AG04450 (cell line): ENCODE measurements at regions not wholly inside any gene's neighbourhood (a gene's known extent, or its start where the extent isn't known, plus 50 kb on each side); places are given as distances from the start of the nearest gene placed in this dataset.
"Not testable (repeated sequence)": the region's sequence is repeated elsewhere in the genome, so short reads cannot be mapped to it uniquely, and the experiment has no call there.

ENCODE experiments used
- CTCF ChIA-PET: fragments of 300-600, 350-600 bp; formaldehyde crosslinking; extraction: SDS; loops from one replicate; lab custom pipeline; 2022; ENCODE audit warnings: antibody characterized with exemption, inconsistent platforms; lab: Charles Lee
- POLR2A ChIA-PET: fragments of 350-600 bp; formaldehyde crosslinking; extraction: SDS; loops from one replicate; lab custom pipeline; 2021; ENCODE audit warnings: antibody characterized with exemption, inconsistent platforms; lab: Yijun Ruan, JAX
- DNase-seq: peaks from one replicate; pipeline ENCODE4 v3.0.0-alpha.2; 2011; ENCODE audit warnings: low read depth, low spot score
- H3K27ac ChIP-seq: one replicate; pipeline ENCODE4 v1.5.1; 2012; ENCODE audit warnings: low read depth, low read length, control low read depth
- H3K27me3 ChIP-seq: one replicate; pipeline ENCODE4 v1.6.0; 2012; ENCODE audit warnings: low read length; ENCODE audit not compliant: control insufficient read depth, insufficient read depth
- H3K4me3 ChIP-seq: 2 replicates; pipeline ENCODE4 v1.5.1; 2011; ENCODE audit warnings: mild to moderate bottlenecking, low read depth, low read length, control low read depth
- H3K9me3 ChIP-seq: 2 replicates; pipeline ENCODE4 v1.5.1; 2012; ENCODE audit warnings: low read length; ENCODE audit not compliant: control insufficient read depth, insufficient read depth
- TF ChIP-seq, protein P1 (sequence below): IDR thresholded peaks from 2 replicates; pipeline ENCODE4 v1.5.1; 2011; ENCODE audit warnings: low read depth, low read length, control low read depth, inconsistent platforms

DNA sequence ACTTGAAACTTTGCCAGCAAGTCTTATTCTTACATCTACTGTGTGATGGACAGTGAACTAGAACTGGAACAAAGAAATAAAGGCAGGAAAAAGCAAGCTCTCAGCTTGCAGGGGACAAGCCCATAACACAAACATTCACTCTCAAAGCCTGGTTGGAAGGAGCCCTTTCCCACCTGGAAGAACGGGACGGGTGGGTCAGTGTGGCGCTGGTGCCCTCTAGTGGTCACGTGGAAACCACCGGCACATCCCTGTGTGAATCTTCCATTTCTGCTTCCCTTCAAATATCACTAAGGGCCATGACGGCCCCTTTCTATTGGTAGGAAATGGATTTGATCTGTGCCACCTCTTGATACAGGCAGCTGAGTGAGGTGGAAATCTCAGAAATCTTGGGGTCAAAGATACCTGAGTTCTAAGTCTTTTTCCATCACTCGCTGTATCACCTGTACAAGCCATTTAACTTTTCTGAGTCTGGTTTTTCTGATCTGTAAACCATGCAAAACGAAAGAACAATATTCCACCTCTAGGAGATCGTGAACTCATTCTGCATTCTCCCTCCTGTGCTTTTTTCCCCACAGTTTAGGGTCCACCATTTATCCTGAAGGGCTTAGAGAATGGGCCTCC is 211.6 kb downstream of the MSX2 start:
- TF ChIP-seq, protein P1, sequence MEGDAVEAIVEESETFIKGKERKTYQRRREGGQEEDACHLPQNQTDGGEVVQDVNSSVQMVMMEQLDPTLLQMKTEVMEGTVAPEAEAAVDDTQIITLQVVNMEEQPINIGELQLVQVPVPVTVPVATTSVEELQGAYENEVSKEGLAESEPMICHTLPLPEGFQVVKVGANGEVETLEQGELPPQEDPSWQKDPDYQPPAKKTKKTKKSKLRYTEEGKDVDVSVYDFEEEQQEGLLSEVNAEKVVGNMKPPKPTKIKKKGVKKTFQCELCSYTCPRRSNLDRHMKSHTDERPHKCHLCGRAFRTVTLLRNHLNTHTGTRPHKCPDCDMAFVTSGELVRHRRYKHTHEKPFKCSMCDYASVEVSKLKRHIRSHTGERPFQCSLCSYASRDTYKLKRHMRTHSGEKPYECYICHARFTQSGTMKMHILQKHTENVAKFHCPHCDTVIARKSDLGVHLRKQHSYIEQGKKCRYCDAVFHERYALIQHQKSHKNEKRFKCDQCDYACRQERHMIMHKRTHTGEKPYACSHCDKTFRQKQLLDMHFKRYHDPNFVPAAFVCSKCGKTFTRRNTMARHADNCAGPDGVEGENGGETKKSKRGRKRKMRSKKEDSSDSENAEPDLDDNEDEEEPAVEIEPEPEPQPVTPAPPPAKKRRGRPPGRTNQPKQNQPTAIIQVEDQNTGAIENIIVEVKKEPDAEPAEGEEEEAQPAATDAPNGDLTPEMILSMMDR: peak; percentile 94
- Histone ChIP-seq H3K4me3 (no peak overlapping the region), H3K27ac (no peak overlapping the region), H3K27me3 (no peaks in the 10 kb centered on the region), H3K9me3 (no peaks in the 10 kb centered on the region)
- CTCF ChIA-PET: interaction anchor here (0.6 to 2.8 kb wide), 11 partner anchors 16 to 612 kb away, joined by 3 to 18 read pairs (median 5); no protein-coding TSS in a partner anchor
- POLR2A ChIA-PET: no interaction called here
- peak; percentile 13 for DNase-seq

DNA sequence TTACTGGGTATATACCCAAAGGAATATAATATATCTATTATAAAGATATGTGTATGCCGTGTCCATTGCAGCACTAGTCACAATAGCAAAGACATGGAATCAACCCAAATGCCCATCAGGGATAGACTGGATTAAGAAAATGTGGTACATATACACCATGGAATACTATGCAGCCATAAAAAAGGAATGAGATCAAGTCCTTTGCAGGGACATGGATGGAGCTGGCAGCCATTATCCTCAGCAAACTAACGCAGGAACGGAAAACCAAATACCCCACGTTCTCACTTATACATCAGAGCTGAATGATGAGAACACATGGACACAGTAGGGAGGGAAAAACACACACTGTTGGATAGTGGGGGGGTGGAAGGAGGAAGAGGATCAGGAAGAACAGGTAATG is 206.7 kb downstream of the MSX2 start:
- H3K27me3 ChIP-seq, DNase-seq, H3K9me3 ChIP-seq, CTCF ChIA-PET, POLR2A ChIA-PET, H3K4me3 ChIP-seq, H3K27ac ChIP-seq: not testable (repeated sequence)

- Histone ChIP-seq H3K4me3 (no peak overlapping the region), H3K27ac (no peak overlapping the region), H3K9me3 (peaks cover 3% of the 10 kb centered on the region; the same call in 1 of the 2 replicates), H3K27me3 (no peaks in the 10 kb centered on the region)
- POLR2A ChIA-PET: no interaction called here
- TF ChIP-seq, protein P1: no peak
- CTCF ChIA-PET: no interaction called here
- DNase-seq: no peak
Measured at GRCh38 chr5:174925586-174925985, 201.2 kb downstream of the MSX2 start.

DNA sequence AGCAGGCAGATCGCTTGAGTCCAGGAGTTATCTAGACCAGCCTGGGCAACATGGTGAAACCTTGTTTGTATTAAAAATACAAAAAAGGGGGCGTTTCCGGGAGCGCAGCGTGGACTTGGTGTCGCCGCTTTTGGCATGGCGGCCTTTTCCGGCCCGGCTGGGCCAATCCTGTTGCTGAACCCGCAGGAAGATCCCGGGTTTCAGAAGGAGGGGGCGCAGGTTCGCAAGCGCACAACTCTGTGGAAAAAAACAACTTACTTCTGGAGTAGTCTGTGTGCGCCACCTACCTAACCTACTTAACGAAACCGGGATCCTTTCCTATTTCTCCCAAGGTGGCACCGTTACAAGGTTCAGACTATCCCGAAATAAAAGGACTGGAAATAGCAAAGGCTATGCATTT is 198.6 kb downstream of the MSX2 start:
- no peak overlapping the region for H3K4me3 ChIP-seq
- no peak for DNase-seq
- no peaks in the 10 kb centered on the region for H3K27me3 ChIP-seq
- ChIA-PET POLR2A (no interaction called here), CTCF (no interaction called here)
- TF ChIP-seq, protein P1: no peak
- H3K9me3 ChIP-seq: peaks cover 3% of the 10 kb centered on the region; the same call in 1 of the 2 replicates
- no peak overlapping the region for H3K27ac ChIP-seq

- Histone ChIP-seq H3K4me3 (no peak overlapping the region), H3K9me3 (peaks cover 3% of the 10 kb centered on the region; the same call in 1 of the 2 replicates), H3K27me3 (no peaks in the 10 kb centered on the region), H3K27ac (no peak overlapping the region)
- ChIA-PET POLR2A (no interaction called here), CTCF (interaction anchor here (1.3 to 2.6 kb wide), 4 partner anchors 10 to 614 kb away, joined by 3 to 15 read pairs (median 6); no protein-coding TSS in a partner anchor)
- DNase-seq: no peak
- TF ChIP-seq, protein P1: no peak
Measured at GRCh38 chr5:174920906-174921550, 196.6 kb downstream of the MSX2 start.
